Activated CD4-positive, alpha-beta T cell treated with anti-CD3 and anti-CD28 coated beads for 36 hours (primary cell): ENCODE measurements at regions not wholly inside any gene's neighbourhood (a gene's known extent, or its start where the extent isn't known, plus 50 kb on each side); places are given as distances from the start of the nearest gene placed in this dataset.

Source experiments
- ATAC-seq: fragments of 200-7000 bp; cut with Tn5 transposase; one replicate; pipeline ENCODE4 v1.10.0; 2021; ENCODE audit warnings: mild to moderate bottlenecking, moderate library complexity
- CTCF ChIA-PET: fragments of 350-600 bp; sonication (Branson Sonifier 250); formaldehyde crosslinking; loops from one replicate; lab custom pipeline; 2021; ENCODE audit warnings: antibody characterized with exemption; lab: Charles Lee
- POLR2A ChIA-PET: fragments of 350-600 bp; sonication (Branson Sonifier 250); formaldehyde crosslinking; loops from one replicate; lab custom pipeline; 2021; ENCODE audit warnings: antibody characterized with exemption, inconsistent platforms; lab: Charles Lee
- DNase-seq: peaks from one replicate; pipeline ENCODE4 v3.0.0-alpha.2; 2020
- H3K27ac Mint-ChIP-seq: one replicate; pipeline ENCODE4 v1.8.0; 2021; ENCODE audit warnings: mixed read lengths
- H3K27me3 Mint-ChIP-seq: one replicate; pipeline ENCODE4 v1.8.0; 2021; ENCODE audit warnings: mixed read lengths
- H3K36me3 Mint-ChIP-seq: one replicate; pipeline ENCODE4 v1.8.0; 2021; ENCODE audit warnings: low read depth, mixed read lengths
- H3K4me1 Mint-ChIP-seq: one replicate; pipeline ENCODE4 v1.8.0; 2021; ENCODE audit warnings: mixed read lengths
- H3K4me3 Mint-ChIP-seq: one replicate; pipeline ENCODE4 v1.8.0; 2021; ENCODE audit warnings: mild to moderate bottlenecking, moderate library complexity, mixed read lengths
- H3K9me3 Mint-ChIP-seq: one replicate; pipeline ENCODE4 v1.8.0; 2021; ENCODE audit warnings: low read depth, mixed read lengths
- intact Hi-C, 2 experiments: fragments of 100-400 bp; cut with DNase I in 1 of 2; cut with micrococcal nuclease in 1 of 2; formaldehyde crosslinking; loops; one replicate each; pipeline versions ENCODE4 v1.14.2 to v1.15.1; 2022 to 2024; cut with DNase I, micrococcal nuclease

- Mint-ChIP-seq H3K27me3 (no peaks in the 10 kb centered on the region), H3K36me3 (no peaks in the 10 kb centered on the region), H3K4me3 (no peak overlapping the region), H3K27ac (no peak overlapping the region), H3K9me3 (no peaks in the 10 kb centered on the region), H3K4me1 (no peaks in the 10 kb centered on the region)
- intact Hi-C loops: no loop called here
- ATAC-seq (no peak), DNase-seq (no peak)
- ChIA-PET POLR2A (no interaction called here), CTCF (no interaction called here)
Observed at GRCh38 chr15:93459396-93459795, 370.4 kb upstream of the RGMA start.

GRCh38 chr15:93458597-93458996 lies 369.6 kb upstream of the RGMA start:
- DNase-seq (no peak), ATAC-seq (no peak)
- POLR2A ChIA-PET: no interaction called here
- no peak overlapping the region for H3K27ac Mint-ChIP-seq
- H3K4me1 Mint-ChIP-seq: no peaks in the 10 kb centered on the region
- H3K27me3 Mint-ChIP-seq: no peaks in the 10 kb centered on the region
- H3K9me3 Mint-ChIP-seq: no peaks in the 10 kb centered on the region
- CTCF ChIA-PET: no interaction called here
- no peaks in the 10 kb centered on the region for H3K36me3 Mint-ChIP-seq
- intact Hi-C loops: no loop called here
- H3K4me3 Mint-ChIP-seq: no peak overlapping the region

GRCh38 chr15:93454788-93455187 lies 365.8 kb upstream of the RGMA start:
- no peaks in the 10 kb centered on the region for H3K4me1 Mint-ChIP-seq
- H3K36me3 Mint-ChIP-seq: no peaks in the 10 kb centered on the region
- no peak overlapping the region for H3K4me3 Mint-ChIP-seq
- intact Hi-C loops: no loop called here
- ATAC-seq (no peak), DNase-seq (no peak)
- CTCF ChIA-PET: interaction anchor here (0.6 kb wide), 1 partner anchor 487 kb away, joined by 3 read pairs; no protein-coding TSS in a partner anchor
- H3K9me3 Mint-ChIP-seq: no peaks in the 10 kb centered on the region
- POLR2A ChIA-PET: no interaction called here
- no peak overlapping the region for H3K27ac Mint-ChIP-seq
- no peaks in the 10 kb centered on the region for H3K27me3 Mint-ChIP-seq

- H3K27ac Mint-ChIP-seq: no peak overlapping the region
- POLR2A ChIA-PET: no interaction called here
- H3K4me3 Mint-ChIP-seq: no peak overlapping the region
- H3K36me3 Mint-ChIP-seq: no peaks in the 10 kb centered on the region
- no peaks in the 10 kb centered on the region for H3K4me1 Mint-ChIP-seq
- H3K27me3 Mint-ChIP-seq: no peaks in the 10 kb centered on the region
- CTCF ChIA-PET: no interaction called here
- no peak for ATAC-seq
- no peak for DNase-seq
- intact Hi-C loops: no loop called here
- H3K9me3 Mint-ChIP-seq: no peaks in the 10 kb centered on the region
Observed at GRCh38 chr15:93452537-93453211, 363.7 kb upstream of the RGMA start.

GRCh38 chr15:93451822-93452221 lies 362.8 kb upstream of the RGMA start:
- ChIA-PET POLR2A (no interaction called here), CTCF (no interaction called here)
- intact Hi-C loops: no loop called here
- Mint-ChIP-seq H3K36me3 (no peaks in the 10 kb centered on the region), H3K4me1 (no peaks in the 10 kb centered on the region), H3K27me3 (no peaks in the 10 kb centered on the region), H3K4me3 (no peak overlapping the region), H3K9me3 (no peaks in the 10 kb centered on the region), H3K27ac (no peak overlapping the region)
- ATAC-seq: no peak
- DNase-seq: no peak

GRCh38 chr15:93451265-93451664 lies 362.3 kb upstream of the RGMA start:
- ChIA-PET CTCF (no interaction called here), POLR2A (no interaction called here)
- H3K27ac Mint-ChIP-seq: no peak overlapping the region
- ATAC-seq: no peak
- no peaks in the 10 kb centered on the region for H3K27me3 Mint-ChIP-seq
- H3K9me3 Mint-ChIP-seq: no peaks in the 10 kb centered on the region
- H3K36me3 Mint-ChIP-seq: no peaks in the 10 kb centered on the region
- H3K4me3 Mint-ChIP-seq: no peak overlapping the region
- no peaks in the 10 kb centered on the region for H3K4me1 Mint-ChIP-seq
- intact Hi-C loops: no loop called here
- no peak for DNase-seq

GRCh38 chr15:93449798-93450197 lies 360.8 kb upstream of the RGMA start:
- intact Hi-C loops: no loop called here
- ChIA-PET CTCF (no interaction called here), POLR2A (no interaction called here)
- ATAC-seq (no peak), DNase-seq (no peak)
- no peaks in the 10 kb centered on the region for H3K36me3 Mint-ChIP-seq
- no peaks in the 10 kb centered on the region for H3K9me3 Mint-ChIP-seq
- no peaks in the 10 kb centered on the region for H3K4me1 Mint-ChIP-seq
- no peaks in the 10 kb centered on the region for H3K27me3 Mint-ChIP-seq
- no peak overlapping the region for H3K27ac Mint-ChIP-seq
- no peak overlapping the region for H3K4me3 Mint-ChIP-seq

GRCh38 chr15:93438310-93438709 lies 349.3 kb upstream of the RGMA start:
- no peak for DNase-seq
- no peaks in the 10 kb centered on the region for H3K36me3 Mint-ChIP-seq
- no peaks in the 10 kb centered on the region for H3K9me3 Mint-ChIP-seq
- CTCF ChIA-PET: no interaction called here
- H3K27me3 Mint-ChIP-seq: peaks cover 11% of the 10 kb centered on the region
- no peak overlapping the region for H3K27ac Mint-ChIP-seq
- no peak for ATAC-seq
- H3K4me3 Mint-ChIP-seq: no peak overlapping the region
- POLR2A ChIA-PET: no interaction called here
- H3K4me1 Mint-ChIP-seq: no peaks in the 10 kb centered on the region
- intact Hi-C loops: no loop called here

- no peaks in the 10 kb centered on the region for H3K9me3 Mint-ChIP-seq
- no peaks in the 10 kb centered on the region for H3K4me1 Mint-ChIP-seq
- H3K4me3 Mint-ChIP-seq: no peak overlapping the region
- no peak for DNase-seq
- ChIA-PET POLR2A (no interaction called here), CTCF (no interaction called here)
- ATAC-seq: no peak
- peaks cover 3% of the 10 kb centered on the region for H3K27me3 Mint-ChIP-seq
- H3K27ac Mint-ChIP-seq: no peak overlapping the region
- no peaks in the 10 kb centered on the region for H3K36me3 Mint-ChIP-seq
- intact Hi-C loops: no loop called here
Observed at GRCh38 chr15:93432474-93432873, 343.5 kb upstream of the RGMA start.

GRCh38 chr15:93428807-93429351 lies 339.9 kb upstream of the RGMA start:
- no peaks in the 10 kb centered on the region for H3K36me3 Mint-ChIP-seq
- no peaks in the 10 kb centered on the region for H3K9me3 Mint-ChIP-seq
- no peaks in the 10 kb centered on the region for H3K4me1 Mint-ChIP-seq
- H3K4me3 Mint-ChIP-seq: no peak overlapping the region
- H3K27me3 Mint-ChIP-seq: no peaks in the 10 kb centered on the region
- CTCF ChIA-PET: interaction anchor here (0.5 kb wide), 1 partner anchor 47 kb away, joined by 3 read pairs; no protein-coding TSS in a partner anchor
- intact Hi-C loops: no loop called here
- DNase-seq (no peak), ATAC-seq (no peak)
- H3K27ac Mint-ChIP-seq: no peak overlapping the region
- POLR2A ChIA-PET: no interaction called here

- Mint-ChIP-seq H3K27ac (no peak overlapping the region), H3K4me1 (no peaks in the 10 kb centered on the region), H3K4me3 (no peak overlapping the region), H3K36me3 (no peaks in the 10 kb centered on the region), H3K9me3 (no peaks in the 10 kb centered on the region), H3K27me3 (no peaks in the 10 kb centered on the region)
- DNase-seq (no peak), ATAC-seq (no peak)
- CTCF ChIA-PET: interaction anchor here (0.5 to 0.6 kb wide), 2 partner anchors 46 to 97 kb away, joined by 3 read pairs; no protein-coding TSS in a partner anchor
- intact Hi-C loops: no loop called here
- POLR2A ChIA-PET: no interaction called here
Observed at GRCh38 chr15:93428150-93428549, 339.1 kb upstream of the RGMA start.

GRCh38 chr15:93424131-93424530 lies 335.1 kb upstream of the RGMA start:
- H3K27me3 Mint-ChIP-seq: no peaks in the 10 kb centered on the region
- POLR2A ChIA-PET: no interaction called here
- CTCF ChIA-PET: no interaction called here
- H3K4me3 Mint-ChIP-seq: no peak overlapping the region
- ATAC-seq (no peak), DNase-seq (no peak)
- intact Hi-C loops: no loop called here
- no peaks in the 10 kb centered on the region for H3K9me3 Mint-ChIP-seq
- H3K4me1 Mint-ChIP-seq: peaks cover 3% of the 10 kb centered on the region
- no peak overlapping the region for H3K27ac Mint-ChIP-seq
- H3K36me3 Mint-ChIP-seq: no peaks in the 10 kb centered on the region
